CD4-positive, alpha-beta T cell treated with Interleukin-12 subunit alpha and Interleukin-12 subunit beta, for 1 hour (primary cell): ENCODE measurements at regions not wholly inside any gene's neighbourhood (a gene's known extent, or its start where the extent isn't known, plus 50 kb on each side); places are given as distances from the start of the nearest gene placed in this dataset.
"Not testable (repeated sequence)": the region's sequence is repeated elsewhere in the genome, so short reads cannot be mapped to it uniquely, and the experiment has no call there.

ENCODE experiments used
- DNase-seq: peaks from one replicate; pipeline ENCODE4 v3.0.0-alpha.2; 2020

- no peak for DNase-seq
Measured at GRCh38 chr1:4177425-4178150, 277.5 kb upstream of the C1orf174 start.

GRCh38 chr1:4178501-4179113 is 278.5 kb upstream of the C1orf174 start:
- DNase-seq = no peak

- no peak for DNase-seq
Measured at GRCh38 chr1:4179914-4180735, 280.1 kb upstream of the C1orf174 start.

- not testable (repeated sequence) for DNase-seq
Measured at GRCh38 chr1:4186486-4186885, 286.4 kb upstream of the C1orf174 start.

- no peak for DNase-seq
Measured at GRCh38 chr1:4203501-4203900, 303.4 kb upstream of the C1orf174 start.

GRCh38 chr1:4207183-4207582 is 307.1 kb upstream of the C1orf174 start:
- no peak for DNase-seq

GRCh38 chr1:4207842-4208692 is 308.0 kb upstream of the C1orf174 start:
- no peak for DNase-seq

- DNase-seq = no peak
Measured at GRCh38 chr1:4210043-4210442, 310.0 kb upstream of the C1orf174 start.

GRCh38 chr1:4212796-4213195 is 312.7 kb upstream of the C1orf174 start:
- no peak for DNase-seq

- DNase-seq = no peak
Measured at GRCh38 chr1:4213366-4213973, 313.4 kb upstream of the C1orf174 start.

- DNase-seq = no peak
Measured at GRCh38 chr1:4214826-4215225, 314.8 kb upstream of the C1orf174 start.

GRCh38 chr1:4215391-4215790 is 315.3 kb upstream of the C1orf174 start:
- DNase-seq = no peak

GRCh38 chr1:4216231-4216630 is 316.2 kb upstream of the C1orf174 start:
- no peak for DNase-seq

GRCh38 chr1:4218619-4219018 is 318.5 kb upstream of the C1orf174 start:
- DNase-seq = no peak

- no peak for DNase-seq
Measured at GRCh38 chr1:4219111-4219510, 319.0 kb upstream of the C1orf174 start.

- DNase-seq = no peak
Measured at GRCh38 chr1:4219826-4220225, 319.8 kb upstream of the C1orf174 start.

- no peak for DNase-seq
Measured at GRCh38 chr1:4220362-4220761, 320.3 kb upstream of the C1orf174 start.

GRCh38 chr1:4221107-4221506 is 321.0 kb upstream of the C1orf174 start:
- no peak for DNase-seq

- no peak for DNase-seq
Measured at GRCh38 chr1:4224684-4225467, 324.8 kb upstream of the C1orf174 start.

GRCh38 chr1:4227986-4228385 is 327.9 kb upstream of the C1orf174 start:
- no peak for DNase-seq

GRCh38 chr1:4253935-4254334 is 353.9 kb upstream of the C1orf174 start:
- no peak for DNase-seq

- no peak for DNase-seq
Measured at GRCh38 chr1:4256351-4256750, 356.3 kb upstream of the C1orf174 start.
